ENCODE measurements at regions not wholly inside any gene's neighbourhood (a gene's known extent, or its start where the extent isn't known, plus 50 kb on each side); places are given as distances from the start of the nearest gene placed in this dataset.

DNA sequence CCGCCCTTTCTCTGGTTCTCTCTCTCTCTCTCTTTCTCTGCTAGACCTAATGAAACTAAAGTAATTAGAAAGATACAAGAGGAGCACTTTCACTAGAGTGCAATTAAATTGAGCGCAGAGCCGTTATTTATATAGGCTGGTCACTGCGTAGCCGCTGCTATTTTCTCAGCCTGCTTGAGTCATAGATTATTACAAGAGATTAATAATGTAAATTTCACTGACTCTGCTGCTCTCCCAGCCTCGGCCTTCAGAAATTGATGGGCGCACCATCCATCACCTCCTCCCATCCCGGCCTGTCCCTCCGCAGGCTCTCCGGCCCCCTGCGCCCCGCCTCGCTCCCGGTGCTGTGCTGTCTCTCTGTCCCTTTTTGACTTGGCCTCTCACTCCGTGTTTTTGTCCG is 268.0 kb upstream of the MVB12B start:
- TF ChIP-seq SMC3 (conservative IDR thresholded peaks at IDR 0.05; ENCODE audit: poor library complexity) (no peak), CTCF (IDR thresholded peaks at IDR 0.05; ENCODE audit: poor library complexity, severe bottlenecking) (no peak), EP300 (conservative IDR thresholded peaks at IDR 0.05; ENCODE audit: poor library complexity, severe bottlenecking) (no peak), REST (IDR thresholded peaks at IDR 0.05; ENCODE audit: borderline replicate concordance) (no peak), RAD21 (conservative IDR thresholded peaks at IDR 0.05) (no peak)
